GM18517 (cell line): ENCODE measurements at regions not wholly inside any gene's neighbourhood (a gene's known extent, or its start where the extent isn't known, plus 50 kb on each side); places are given as distances from the start of the nearest gene placed in this dataset.

Experiments
- ATAC-seq: cut with Tn5 transposase; IDR thresholded peaks from one replicate; pipeline ENCODE4 v1.9.1; 2021; ENCODE audit warnings: mild to moderate bottlenecking, moderate library complexity; ENCODE audit not compliant: unreplicated experiment

DNA sequence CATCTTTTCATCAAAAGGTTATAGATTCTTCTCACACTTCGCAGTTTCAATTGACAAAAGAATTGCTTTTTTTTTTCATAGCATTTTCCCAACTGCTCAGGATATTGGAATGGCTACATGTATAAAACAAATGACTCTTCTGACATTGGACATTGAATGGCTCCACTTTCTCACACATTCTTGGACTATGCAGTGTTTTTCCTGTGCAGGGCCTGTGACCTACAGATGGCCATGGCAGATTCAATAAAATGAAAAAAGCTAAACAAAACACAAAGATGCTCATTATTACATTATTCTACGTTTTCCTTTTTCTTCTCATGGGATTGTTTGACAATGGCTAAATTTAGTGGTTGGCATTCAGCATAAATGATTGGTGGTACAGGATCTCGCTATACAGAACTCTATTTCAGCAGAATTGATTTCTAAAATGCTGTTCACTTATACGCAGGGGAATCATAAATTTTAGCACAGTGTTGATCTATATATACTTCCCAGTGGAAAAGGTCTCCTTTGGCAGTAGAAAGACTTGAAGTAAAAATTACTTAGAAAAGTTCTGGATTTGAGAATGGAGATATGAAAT lies 115.6 kb upstream of the ADAMTS5 start:
- ATAC-seq = no peak

- ATAC-seq = no peak
Observed at GRCh38 chr21:27079636-27080240, 112.8 kb upstream of the ADAMTS5 start.

- no peak for ATAC-seq
Observed at GRCh38 chr21:27078915-27079314, 112.0 kb upstream of the ADAMTS5 start.

DNA sequence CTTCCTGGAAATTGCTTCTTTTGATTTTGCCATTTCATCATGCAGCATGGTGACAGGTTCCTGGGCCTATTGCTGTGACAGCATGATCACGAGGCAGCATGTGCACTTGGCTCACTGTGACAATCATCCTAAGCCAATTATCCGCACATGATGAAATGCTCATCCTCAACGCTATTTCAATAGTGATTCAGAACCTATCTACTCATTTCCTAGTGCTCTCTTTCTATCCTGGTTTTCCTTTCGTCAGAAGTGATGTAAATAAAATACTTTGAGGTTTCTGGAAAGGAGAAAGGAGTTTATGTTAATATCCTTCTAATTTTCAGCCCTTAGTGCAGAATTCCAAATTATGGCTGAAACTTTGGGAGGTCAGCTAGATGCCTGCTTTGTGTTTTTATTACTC lies 110.6 kb upstream of the ADAMTS5 start:
- no peak for ATAC-seq

DNA sequence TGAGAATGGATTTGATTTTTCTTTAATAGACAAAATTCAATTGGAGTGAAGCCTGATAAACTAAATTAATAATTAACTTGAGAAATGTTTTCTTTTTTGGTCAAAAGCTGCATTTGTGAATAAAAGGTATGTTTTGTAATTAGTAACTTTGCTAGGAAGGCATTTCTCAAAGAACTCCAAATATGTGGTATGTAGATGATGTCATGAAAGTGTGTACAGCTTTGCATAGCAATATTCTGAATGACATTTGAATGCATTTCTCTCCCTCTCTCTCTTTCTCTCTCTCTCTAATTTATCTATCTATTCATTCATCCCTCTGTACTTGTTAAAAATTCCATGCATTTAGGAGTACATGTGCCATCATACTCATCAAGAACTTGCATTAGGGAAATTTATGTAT lies 109.1 kb upstream of the ADAMTS5 start:
- ATAC-seq = no peak

DNA sequence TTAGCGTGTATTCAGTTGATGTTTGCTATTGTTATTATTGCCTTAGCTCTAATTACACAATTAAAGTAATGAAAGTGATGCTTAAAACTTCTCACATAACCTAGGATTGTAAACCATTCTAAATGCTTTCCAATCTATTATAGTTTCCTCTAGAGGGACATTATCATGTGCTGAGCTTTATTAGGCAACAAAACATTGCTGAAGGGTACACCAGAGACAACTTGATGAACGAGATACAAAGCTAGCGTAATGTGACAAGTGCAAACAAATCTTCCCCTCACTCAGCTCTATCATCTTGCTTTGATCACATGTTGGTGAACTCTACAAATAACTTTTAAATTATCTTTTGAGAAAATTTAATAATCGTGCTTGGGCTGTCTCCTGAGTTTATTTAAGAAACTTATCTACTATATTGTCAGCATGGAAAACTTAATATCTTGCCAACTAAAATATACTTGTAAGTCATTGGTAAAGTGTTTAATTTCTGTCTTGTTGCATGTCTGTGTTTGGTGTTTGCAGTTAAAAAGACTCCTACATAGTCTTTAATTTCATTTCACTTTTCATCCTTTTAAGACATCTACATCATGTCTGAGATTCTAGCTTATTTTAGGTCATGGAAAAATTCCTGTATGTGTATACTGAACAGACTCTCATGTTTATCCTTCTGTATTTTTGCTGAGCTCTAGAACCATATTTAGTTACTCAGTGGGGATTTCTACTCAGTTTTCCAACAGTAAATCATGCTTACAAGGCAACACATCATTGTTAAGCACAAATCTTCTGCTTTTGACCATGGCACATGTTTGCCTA lies 104.2 kb upstream of the ADAMTS5 start:
- ATAC-seq = no peak

GRCh38 chr21:27068811-27069210 lies 101.9 kb upstream of the ADAMTS5 start:
- ATAC-seq = no peak

DNA sequence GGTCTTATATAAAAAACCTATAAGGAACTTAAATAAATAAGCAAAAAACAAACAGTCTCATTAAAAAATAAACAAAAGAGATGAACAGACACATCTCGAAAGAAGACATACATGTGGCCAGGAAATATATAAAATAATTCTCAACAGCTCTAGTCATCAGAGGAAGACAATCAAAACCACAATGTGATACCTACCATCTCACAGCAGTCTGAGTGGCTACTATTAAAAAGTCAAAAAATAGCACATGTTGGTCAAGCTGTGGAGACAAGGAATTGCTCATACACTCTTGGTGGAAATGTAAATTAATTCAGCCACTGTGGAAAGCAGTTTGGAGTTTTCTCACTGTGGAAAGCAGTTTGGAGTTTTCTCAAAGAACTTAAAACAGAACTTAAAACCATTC lies 100.3 kb upstream of the ADAMTS5 start:
- no peak for ATAC-seq

GRCh38 chr21:27062443-27062842 lies 95.6 kb upstream of the ADAMTS5 start:
- no peak for ATAC-seq

DNA sequence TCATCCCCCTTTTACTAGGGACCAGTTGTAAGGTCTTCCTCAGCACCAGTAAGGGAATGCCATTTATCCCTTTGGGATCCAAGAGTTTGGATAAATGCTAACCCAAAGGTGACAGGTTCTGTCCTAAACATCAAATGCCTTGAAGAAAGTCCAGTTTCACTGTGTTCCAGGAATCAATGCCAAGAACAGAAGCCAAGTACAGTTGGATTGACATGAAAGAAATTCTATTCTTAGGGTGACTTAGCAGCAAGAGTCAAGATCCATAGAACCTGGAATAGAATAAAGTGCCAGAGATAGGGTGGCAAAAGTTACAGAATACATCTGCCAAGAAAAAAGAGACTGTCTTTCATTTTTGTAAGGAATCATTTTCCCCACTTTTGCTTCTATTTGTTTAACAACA lies 94.9 kb upstream of the ADAMTS5 start:
- ATAC-seq = no peak

DNA sequence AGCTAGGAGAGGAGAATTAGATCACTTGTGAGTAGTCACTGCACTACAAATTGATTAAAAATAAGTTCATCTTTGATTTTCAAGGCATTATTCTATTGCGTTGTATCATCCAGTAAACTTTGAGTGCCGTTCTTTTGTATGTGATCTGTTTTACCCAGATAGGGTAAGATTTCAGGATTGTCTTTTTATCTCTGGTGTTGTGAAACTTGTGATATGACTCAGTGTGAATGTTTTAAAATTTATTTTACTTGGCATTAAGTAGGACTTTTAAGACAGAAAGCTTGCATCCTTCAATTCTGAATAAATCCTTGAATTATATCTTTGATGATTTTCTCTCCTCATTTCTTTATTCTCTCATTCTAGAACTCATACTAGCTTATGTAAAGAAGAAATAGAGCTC lies 93.3 kb upstream of the ADAMTS5 start:
- ATAC-seq = no peak

GRCh38 chr21:27058673-27059605 lies 92.1 kb upstream of the ADAMTS5 start:
- no peak for ATAC-seq

- no peak for ATAC-seq
Observed at GRCh38 chr21:27057997-27058396, 91.1 kb upstream of the ADAMTS5 start.

DNA sequence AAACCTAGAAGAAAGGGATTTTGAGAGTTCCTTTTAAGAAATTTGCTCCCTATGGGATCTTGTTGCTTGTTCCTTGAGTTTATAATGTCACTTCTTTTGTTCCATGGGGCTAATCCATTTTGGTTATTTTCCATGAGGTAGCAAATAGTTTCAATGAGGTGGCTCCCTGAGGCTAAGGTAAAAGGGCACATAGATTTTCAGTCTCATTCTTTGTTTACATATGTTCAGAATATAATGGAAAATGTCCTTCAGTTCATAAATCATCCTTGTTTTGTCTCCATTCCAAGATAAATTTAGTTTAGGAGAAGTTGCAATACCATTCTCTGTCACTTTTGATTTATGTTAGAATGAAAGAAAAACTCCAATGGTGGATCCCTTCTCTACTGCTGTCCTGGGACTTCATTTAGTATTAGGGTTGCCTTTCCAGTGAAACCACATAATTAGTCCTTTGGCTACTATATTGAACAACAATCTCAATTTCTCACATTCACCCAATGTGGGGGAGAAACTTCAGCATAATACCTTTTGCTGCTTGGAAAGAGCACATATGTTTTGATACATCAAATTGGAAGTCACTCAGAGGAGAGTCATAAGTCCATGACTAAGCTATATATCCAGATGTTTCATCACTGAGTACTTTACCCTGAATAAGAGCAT lies 80.9 kb upstream of the ADAMTS5 start:
- ATAC-seq = no peak

GRCh38 chr21:27047283-27047657 lies 80.4 kb upstream of the ADAMTS5 start:
- no peak for ATAC-seq

DNA sequence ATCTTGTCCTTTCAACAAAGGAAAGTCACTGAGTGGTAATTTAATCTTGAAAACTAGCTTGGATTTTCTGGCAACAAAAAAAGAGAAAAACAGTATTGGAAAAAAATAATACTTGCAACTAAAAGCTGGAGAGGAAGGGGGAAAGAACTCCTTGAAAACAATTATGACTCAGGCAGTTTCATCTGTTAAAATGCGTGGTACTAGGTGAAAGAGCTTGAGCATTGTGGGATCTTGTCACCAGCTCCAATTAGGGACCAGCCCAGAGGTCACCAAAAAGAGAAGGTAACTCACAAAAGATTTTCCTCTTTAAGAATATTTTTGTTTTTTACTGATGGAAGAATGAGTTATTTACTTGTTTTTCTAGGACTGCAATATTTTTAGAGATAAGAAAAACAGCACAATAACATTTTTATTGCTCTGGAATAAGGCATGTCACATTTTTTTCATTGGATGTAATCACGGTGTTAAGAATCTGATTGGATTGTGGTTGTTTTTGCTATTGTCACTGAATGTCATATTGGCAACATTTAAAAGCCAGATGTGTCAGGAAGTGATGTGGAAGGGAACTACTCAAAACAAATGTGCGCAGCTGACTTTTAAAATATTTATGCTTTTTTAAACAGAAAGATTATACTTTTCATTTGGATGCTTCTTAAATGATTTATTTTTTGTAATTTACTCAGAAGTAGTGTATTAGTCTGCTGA lies 78.5 kb upstream of the ADAMTS5 start:
- ATAC-seq = no peak

GRCh38 chr21:27043377-27043776 lies 76.5 kb upstream of the ADAMTS5 start:
- no peak for ATAC-seq

DNA sequence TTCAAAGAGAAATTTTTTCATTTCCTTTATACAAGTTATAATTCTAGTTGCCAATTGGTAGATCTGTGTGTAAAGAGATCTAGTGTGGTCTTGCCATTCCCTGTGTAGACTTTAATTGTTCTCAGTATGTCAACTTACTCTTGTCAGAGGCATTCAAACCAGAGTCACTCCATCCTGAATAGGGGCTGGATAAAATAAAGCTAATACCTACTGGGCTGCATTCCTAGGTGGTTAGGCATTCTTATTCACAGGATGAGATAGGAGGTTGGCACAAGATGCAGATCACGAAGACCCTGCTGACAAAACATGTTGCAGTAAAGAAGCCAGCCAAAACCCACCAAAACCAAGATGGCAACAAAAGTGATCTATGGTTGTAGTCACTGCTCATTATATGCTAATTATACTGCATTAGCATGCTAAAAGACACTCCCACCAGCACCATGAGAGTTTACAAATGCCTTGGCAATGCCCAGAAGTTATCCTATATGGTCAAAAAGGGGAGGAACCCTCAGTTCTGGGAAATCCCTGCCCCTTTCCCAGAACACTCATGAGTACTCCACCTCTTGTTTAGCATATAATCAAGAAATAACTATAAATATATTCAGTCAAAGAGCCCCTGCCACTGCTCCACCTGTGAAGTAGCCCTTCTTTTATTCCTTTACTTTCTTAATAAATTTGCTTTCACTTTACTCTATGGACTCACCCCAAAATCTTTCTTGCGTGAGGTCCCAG lies 74.0 kb upstream of the ADAMTS5 start:
- ATAC-seq = no peak

DNA sequence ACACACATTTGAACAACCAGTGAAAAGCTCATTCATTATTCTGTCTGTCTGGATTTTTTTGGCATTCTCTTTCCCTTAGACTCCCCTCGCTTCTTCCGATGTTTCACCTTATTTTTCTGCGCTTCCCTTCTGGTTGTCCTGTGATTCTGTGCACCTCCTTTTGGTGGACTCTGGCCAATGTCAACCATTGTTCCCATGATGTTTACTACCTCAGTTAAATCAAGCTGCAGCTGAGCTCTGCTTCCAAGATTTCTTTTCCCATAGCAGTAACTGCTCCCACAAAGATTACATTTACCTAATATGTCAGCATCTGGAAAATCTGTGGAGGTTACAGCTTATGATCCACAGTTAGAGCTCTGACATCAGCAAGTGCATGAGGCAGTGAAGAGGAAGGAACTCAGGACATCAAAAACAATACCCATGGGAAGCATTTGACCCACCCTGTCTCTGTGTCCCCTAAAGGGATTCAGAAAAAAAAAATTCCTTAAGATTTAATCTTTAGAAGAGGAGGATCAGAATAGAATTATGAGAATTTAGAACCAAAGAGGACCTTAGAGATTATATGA lies 69.9 kb upstream of the ADAMTS5 start:
- ATAC-seq = no peak
